Sigmoid colon (tissue), 4 donors: ENCODE measurements at regions not wholly inside any gene's neighbourhood (a gene's known extent, or its start where the extent isn't known, plus 50 kb on each side); places are given as distances from the start of the nearest gene placed in this dataset.

Experiments used
- POLR2A ChIP-seq, 2 donors: fragments of 450-650 bp; IDR thresholded peaks; one replicate each; pipeline ENCODE4 v1.6.1; 2016; ENCODE audit warnings: antibody characterized with exemption in 2 of 2, mild to moderate bottlenecking in 2 of 2, moderate library complexity in 2 of 2
- POLR2AphosphoS5 ChIP-seq, 4 donors: sonication (generic); formaldehyde crosslinking; IDR thresholded peaks; one replicate each; pipeline ENCODE4 v1.6.1; 2017; ENCODE audit warnings: antibody characterized with exemption in 4 of 4
- TF ChIP-seq, protein P1 (sequence below), 4 experiments: fragments of 450-650 bp in 3 of 4; fragments of 200-600 bp in 1 of 4; IDR thresholded peaks; one replicate each; pipeline ENCODE4 v1.5.1; 2016 to 2019; ENCODE audit warnings: antibody characterized with exemption in 4 of 4, mild to moderate bottlenecking in 3 of 4, moderate library complexity in 2 of 4

DNA sequence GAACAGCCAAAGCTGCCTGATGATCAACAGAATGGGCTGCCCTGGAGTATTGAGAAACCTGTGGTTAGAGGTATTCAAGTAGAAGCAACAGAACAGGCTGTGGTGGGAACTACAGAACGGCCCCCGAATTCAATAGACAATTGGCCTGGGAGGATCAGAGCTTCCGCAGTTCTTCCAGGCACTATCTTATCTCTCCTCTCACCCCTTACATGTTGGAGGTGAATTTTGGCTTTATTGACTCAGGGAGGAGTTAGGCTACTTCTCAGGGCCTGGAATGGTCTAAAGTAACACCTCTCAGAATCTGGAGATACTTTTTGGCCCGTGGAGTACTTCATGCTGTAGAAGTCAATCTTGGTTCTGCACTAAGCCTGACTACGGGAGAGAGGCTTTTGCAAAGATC, 253.0 kb downstream of the PRDM2 start:
- TF ChIP-seq POLR2A (IDR thresholded peaks at IDR 0.05) (no peak), POLR2AphosphoS5 (IDR thresholded peaks at IDR 0.05) (no peak)
- TF ChIP-seq, protein P1, sequence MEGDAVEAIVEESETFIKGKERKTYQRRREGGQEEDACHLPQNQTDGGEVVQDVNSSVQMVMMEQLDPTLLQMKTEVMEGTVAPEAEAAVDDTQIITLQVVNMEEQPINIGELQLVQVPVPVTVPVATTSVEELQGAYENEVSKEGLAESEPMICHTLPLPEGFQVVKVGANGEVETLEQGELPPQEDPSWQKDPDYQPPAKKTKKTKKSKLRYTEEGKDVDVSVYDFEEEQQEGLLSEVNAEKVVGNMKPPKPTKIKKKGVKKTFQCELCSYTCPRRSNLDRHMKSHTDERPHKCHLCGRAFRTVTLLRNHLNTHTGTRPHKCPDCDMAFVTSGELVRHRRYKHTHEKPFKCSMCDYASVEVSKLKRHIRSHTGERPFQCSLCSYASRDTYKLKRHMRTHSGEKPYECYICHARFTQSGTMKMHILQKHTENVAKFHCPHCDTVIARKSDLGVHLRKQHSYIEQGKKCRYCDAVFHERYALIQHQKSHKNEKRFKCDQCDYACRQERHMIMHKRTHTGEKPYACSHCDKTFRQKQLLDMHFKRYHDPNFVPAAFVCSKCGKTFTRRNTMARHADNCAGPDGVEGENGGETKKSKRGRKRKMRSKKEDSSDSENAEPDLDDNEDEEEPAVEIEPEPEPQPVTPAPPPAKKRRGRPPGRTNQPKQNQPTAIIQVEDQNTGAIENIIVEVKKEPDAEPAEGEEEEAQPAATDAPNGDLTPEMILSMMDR (IDR thresholded peaks at IDR 0.05): no peak
